GM12892 (cell line): ENCODE measurements at regions not wholly inside any gene's neighbourhood (a gene's known extent, or its start where the extent isn't known, plus 50 kb on each side); places are given as distances from the start of the nearest gene placed in this dataset.

Source experiments
- POLR2A ChIP-seq: IDR thresholded peaks from 2 replicates; pipeline ENCODE4 v1.6.1; 2011; ENCODE audit warnings: low read depth, low read length, control low read depth
- POLR2AphosphoS5 ChIP-seq: IDR thresholded peaks from 2 replicates; pipeline ENCODE4 v1.6.1; 2011; ENCODE audit warnings: low read depth, low read length, control low read depth
- TAF1 ChIP-seq: IDR thresholded peaks from 2 replicates; pipeline ENCODE4 v1.6.1; 2011; ENCODE audit warnings: low read depth, mild to moderate bottlenecking, control low read depth, low read length, borderline replicate concordance

DNA sequence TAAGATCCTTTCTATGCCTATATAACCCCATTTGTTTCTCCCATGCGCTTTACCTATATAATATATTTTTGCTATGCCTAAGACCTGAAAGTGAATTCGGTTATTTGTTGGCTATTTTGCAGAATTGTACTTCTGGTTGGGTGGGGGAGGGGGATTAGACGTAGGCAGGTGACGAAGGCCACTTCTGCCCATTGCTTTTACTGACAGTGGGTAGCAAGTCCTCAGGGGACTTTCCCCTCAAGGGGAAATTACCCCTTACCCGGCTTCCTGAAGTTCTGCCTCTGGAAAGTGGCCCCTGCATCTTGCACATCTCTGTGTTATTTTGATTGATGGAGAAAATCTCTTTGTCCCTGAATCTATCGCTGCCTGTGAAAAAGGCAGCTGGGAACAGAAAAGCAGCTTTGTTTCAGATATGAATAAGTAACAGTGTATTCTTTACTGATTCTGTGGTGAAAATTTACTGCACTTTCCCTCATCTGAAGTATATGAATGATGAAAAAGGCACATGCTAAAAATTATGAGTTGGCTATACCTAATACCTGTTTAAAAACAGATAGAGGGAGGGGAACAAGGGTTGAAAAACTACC is 133.9 kb downstream of the UTRN start:
- no peak for TF ChIP-seq TAF1
- TF ChIP-seq POLR2A: no peak
- no peak for TF ChIP-seq POLR2AphosphoS5
